ENCODE measurements at regions not wholly inside any gene's neighbourhood (a gene's known extent, or its start where the extent isn't known, plus 50 kb on each side); places are given as distances from the start of the nearest gene placed in this dataset.

GRCh38 chr4:55249476-55249875, 96.6 kb upstream of the SRD5A3 start:
- DNase-seq (ENCODE audit: low read depth): no peak
- no peak for TF ChIP-seq CTCF (conservative IDR thresholded peaks at IDR 0.05; ENCODE audit: low read depth, low read length)
- no peak overlapping the region for H3K4me3 ChIP-seq (ENCODE audit: low read length)

- no peak for DNase-seq (ENCODE audit: low read depth)
- H3K4me3 ChIP-seq (ENCODE audit: low read length): no peak overlapping the region
- no peak for TF ChIP-seq CTCF (conservative IDR thresholded peaks at IDR 0.05; ENCODE audit: low read depth, low read length)
Observed at GRCh38 chr4:55251342-55251741, 94.7 kb upstream of the SRD5A3 start.

- no peak for DNase-seq (ENCODE audit: low read depth)
- TF ChIP-seq CTCF (conservative IDR thresholded peaks at IDR 0.05; ENCODE audit: low read depth, low read length): no peak
- H3K4me3 ChIP-seq (ENCODE audit: low read length): no peak overlapping the region
Observed at GRCh38 chr4:55251896-55252295, 94.1 kb upstream of the SRD5A3 start.

- no peak for DNase-seq (ENCODE audit: low read depth)
- H3K4me3 ChIP-seq (ENCODE audit: low read length): no peak overlapping the region
- TF ChIP-seq CTCF (conservative IDR thresholded peaks at IDR 0.05; ENCODE audit: low read depth, low read length): no peak
Observed at GRCh38 chr4:55253948-55254593, 92.0 kb upstream of the SRD5A3 start.

GRCh38 chr4:55255179-55255578, 90.9 kb upstream of the SRD5A3 start:
- H3K4me3 ChIP-seq (ENCODE audit: low read length): no peak overlapping the region
- no peak for TF ChIP-seq CTCF (conservative IDR thresholded peaks at IDR 0.05; ENCODE audit: low read depth, low read length)
- peak; percentile 55 for DNase-seq (ENCODE audit: low read depth)

GRCh38 chr4:55256787-55257186, 89.3 kb upstream of the SRD5A3 start:
- H3K4me3 ChIP-seq (ENCODE audit: low read length): no peak overlapping the region
- DNase-seq (ENCODE audit: low read depth): no peak
- no peak for TF ChIP-seq CTCF (conservative IDR thresholded peaks at IDR 0.05; ENCODE audit: low read depth, low read length)

- H3K4me3 ChIP-seq (ENCODE audit: low read length): no peak overlapping the region
- no peak for DNase-seq (ENCODE audit: low read depth)
- TF ChIP-seq CTCF (conservative IDR thresholded peaks at IDR 0.05; ENCODE audit: low read depth, low read length): no peak
Observed at GRCh38 chr4:55258152-55258865, 87.7 kb upstream of the SRD5A3 start.

All from retinal pigment epithelial cell (primary cell).